NCI-H526 (cell line): ENCODE measurements at regions not wholly inside any gene's neighbourhood (a gene's known extent, or its start where the extent isn't known, plus 50 kb on each side); places are given as distances from the start of the nearest gene placed in this dataset.

Experiments
- DNase-seq, 2 experiments: peaks; one replicate each; lab custom pipeline; 2025; lab: John Stamatoyannopoulos, UW

- no peak for DNase-seq
Observed at GRCh38 chr22:49324527-49325491, 502.9 kb downstream of the BRD1 start.

- no peak for DNase-seq
Observed at GRCh38 chr22:49323751-49324415, 503.8 kb downstream of the BRD1 start.

GRCh38 chr22:49322861-49323622, 504.6 kb downstream of the BRD1 start:
- DNase-seq, result no peak

GRCh38 chr22:49322231-49322630, 505.4 kb downstream of the BRD1 start:
- peak in 1 of 2 experiments; percentile 35 for DNase-seq

GRCh38 chr22:49321477-49322055, 506.1 kb downstream of the BRD1 start:
- peak in 1 of 2 experiments; percentile 42 for DNase-seq

GRCh38 chr22:49320714-49321476, 506.8 kb downstream of the BRD1 start:
- no peak for DNase-seq

- no peak for DNase-seq
Observed at GRCh38 chr22:49317369-49317768, 510.3 kb downstream of the BRD1 start.

- DNase-seq, result no peak
Observed at GRCh38 chr22:49312601-49313000, 515.1 kb downstream of the BRD1 start.

GRCh38 chr22:49310354-49310753, 517.3 kb downstream of the BRD1 start:
- DNase-seq, result no peak

GRCh38 chr22:49308300-49308699, 519.4 kb downstream of the BRD1 start:
- no peak for DNase-seq

- no peak for DNase-seq
Observed at GRCh38 chr22:49307870-49308269, 519.8 kb downstream of the BRD1 start.

GRCh38 chr22:49307481-49307830, 520.2 kb downstream of the BRD1 start:
- DNase-seq, result no peak

GRCh38 chr22:49306632-49307480, 520.8 kb downstream of the BRD1 start:
- no peak for DNase-seq

GRCh38 chr22:49305966-49306631, 521.6 kb downstream of the BRD1 start:
- no peak for DNase-seq

GRCh38 chr22:49305214-49305965, 522.3 kb downstream of the BRD1 start:
- DNase-seq, result peak; percentile 6 to 59

- DNase-seq, result no peak
Observed at GRCh38 chr22:49303781-49304461, 523.8 kb downstream of the BRD1 start.

GRCh38 chr22:49303061-49303735, 524.5 kb downstream of the BRD1 start:
- DNase-seq, result no peak

GRCh38 chr22:49302530-49302929, 525.1 kb downstream of the BRD1 start:
- DNase-seq, result no peak
